HG03460 (cell line): ENCODE measurements at regions not wholly inside any gene's neighbourhood (a gene's known extent, or its start where the extent isn't known, plus 50 kb on each side); places are given as distances from the start of the nearest gene placed in this dataset.

Source experiments
- ATAC-seq: cut with Tn5 transposase; IDR thresholded peaks from one replicate; pipeline ENCODE4 v1.9.1; 2021; ENCODE audit not compliant: unreplicated experiment

GRCh38 chrX:69085151-69085550 lies 80.1 kb downstream of the PJA1 start:
- no peak for ATAC-seq

GRCh38 chrX:69083801-69084200 lies 81.5 kb downstream of the PJA1 start:
- no peak for ATAC-seq

DNA sequence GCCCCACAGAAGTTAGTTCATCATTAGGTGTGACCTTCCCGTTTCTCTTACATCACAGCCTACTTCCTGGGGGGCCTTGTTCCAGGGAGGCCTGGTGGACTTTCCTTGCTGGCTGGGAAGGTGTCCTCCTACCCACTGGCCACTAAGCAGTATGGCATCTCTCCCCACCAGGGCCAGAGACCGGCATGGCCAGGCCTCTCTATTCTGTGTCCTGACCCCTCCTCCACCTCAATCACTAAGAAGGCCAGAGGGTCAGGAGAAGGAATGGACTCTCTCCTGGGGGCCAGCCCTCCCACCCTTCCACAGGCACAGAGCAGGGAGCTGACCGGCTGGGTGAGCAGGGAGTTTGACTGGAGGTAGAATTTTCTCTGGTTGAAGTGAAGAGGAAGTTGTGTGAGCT lies 81.9 kb downstream of the PJA1 start:
- ATAC-seq: no peak

DNA sequence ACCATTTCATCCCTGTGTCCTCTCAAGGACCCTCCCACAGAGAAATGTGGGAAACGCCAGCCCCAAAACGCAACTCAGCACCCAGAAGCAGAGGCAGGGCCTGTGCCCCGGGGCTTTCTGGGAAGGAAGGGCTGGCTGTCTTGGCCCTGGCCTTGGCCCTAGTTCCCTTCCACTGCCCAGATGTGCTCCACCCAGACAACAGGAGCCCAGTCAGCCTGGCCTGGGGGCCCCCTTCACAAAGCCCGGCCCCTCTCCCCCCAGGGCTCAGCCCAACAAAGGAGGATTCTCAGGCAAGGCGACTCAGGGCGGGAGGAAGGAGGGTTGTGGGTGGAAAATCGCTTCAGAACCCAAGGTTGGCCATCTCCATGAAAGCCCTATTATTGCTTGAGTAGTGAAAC lies 82.5 kb downstream of the PJA1 start:
- no peak for ATAC-seq

DNA sequence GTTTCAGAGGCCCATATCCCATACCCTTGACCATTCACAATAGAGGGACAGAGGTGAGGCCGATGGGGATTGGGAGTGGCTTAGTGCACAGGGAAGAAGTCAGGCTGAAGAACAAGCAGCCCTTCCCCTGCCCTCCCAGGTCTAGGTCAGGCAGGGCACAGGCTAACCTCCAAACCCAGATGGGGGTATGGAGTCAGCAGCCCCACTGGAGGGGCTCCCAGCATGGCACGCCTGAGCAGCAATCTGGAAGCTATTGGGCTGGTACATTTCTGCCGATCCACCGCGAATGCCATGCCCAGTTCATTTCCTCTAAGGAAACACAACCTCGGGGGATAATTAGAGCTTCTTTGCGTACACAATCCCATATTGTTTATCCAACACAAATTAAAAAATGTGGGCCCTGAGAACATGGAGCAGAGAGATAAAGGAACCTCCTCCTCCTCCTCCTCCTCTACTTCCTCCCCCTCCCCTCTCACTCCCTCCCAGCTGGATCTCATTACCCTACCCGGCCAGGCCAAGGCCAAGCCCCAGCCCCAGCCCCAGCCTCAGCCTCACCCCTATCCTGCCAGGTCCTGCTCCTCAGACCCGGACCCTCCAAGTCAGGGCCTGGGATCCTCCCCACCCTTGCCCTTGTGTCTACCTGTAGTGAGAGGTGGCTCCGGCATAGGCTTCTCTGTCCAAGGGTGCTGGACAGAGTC lies 83.0 kb downstream of the PJA1 start:
- ATAC-seq: no peak

GRCh38 chrX:69080855-69081465 lies 84.3 kb downstream of the PJA1 start:
- no peak for ATAC-seq

DNA sequence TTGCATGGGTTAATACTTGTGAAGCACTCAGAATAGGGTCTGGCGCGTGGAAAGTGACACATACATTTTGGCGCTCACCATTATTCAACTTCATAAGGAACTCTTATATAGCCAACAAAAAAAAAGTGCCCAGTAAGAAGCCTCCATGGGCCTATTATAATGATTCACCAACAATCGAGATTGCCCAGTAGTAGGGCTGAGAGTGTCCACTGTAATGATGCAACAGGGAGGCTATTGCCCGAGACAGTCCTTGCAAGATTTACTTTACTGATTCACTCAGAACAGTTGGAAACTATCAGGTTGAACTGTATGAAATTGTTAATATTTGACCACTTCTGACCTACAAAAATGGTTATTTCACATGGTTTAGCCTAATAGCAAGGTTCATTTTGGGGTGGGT lies 86.0 kb downstream of the PJA1 start:
- ATAC-seq: no peak

- ATAC-seq: no peak
Measured at GRCh38 chrX:69077895-69078455, 87.3 kb downstream of the PJA1 start.

DNA sequence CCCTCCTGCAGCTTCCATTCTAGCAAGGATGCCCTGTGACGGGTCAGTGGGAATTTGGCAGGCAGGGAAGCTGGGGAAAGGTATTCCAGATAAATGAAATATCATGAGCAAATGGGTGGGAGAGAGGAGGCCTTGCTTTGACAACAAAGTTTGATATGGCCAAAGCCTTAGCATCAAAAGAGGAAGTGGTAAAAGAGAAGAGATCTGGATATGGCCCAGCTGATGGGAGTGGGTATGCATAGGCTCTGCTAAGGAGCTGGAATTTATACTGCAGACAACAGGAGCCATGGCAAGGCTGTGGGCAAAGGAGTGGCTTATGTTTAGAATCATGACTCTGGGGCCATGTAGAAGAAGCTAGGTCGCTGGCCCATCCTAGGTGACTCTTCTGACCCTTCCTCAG lies 89.2 kb downstream of the PJA1 start:
- ATAC-seq: no peak

DNA sequence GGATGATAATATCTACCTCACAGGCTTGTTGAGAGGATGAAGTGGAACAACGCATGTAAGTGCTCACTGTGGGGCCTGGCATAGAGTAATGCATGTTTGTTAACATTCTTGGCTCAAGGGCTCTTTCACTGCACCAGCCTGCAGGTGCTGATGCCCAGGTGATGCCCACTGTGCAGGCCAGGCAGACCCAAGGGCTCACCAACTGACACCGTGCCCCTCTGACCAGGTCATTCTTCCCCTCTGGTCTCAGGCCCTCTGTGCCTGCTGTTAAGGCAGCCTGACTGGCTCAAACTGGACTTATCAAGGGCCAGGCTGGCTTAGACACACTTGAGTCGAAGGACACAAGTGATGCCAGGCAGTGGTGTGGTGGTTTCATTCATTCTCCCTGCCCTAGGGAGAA lies 90.5 kb downstream of the PJA1 start:
- ATAC-seq: no peak

DNA sequence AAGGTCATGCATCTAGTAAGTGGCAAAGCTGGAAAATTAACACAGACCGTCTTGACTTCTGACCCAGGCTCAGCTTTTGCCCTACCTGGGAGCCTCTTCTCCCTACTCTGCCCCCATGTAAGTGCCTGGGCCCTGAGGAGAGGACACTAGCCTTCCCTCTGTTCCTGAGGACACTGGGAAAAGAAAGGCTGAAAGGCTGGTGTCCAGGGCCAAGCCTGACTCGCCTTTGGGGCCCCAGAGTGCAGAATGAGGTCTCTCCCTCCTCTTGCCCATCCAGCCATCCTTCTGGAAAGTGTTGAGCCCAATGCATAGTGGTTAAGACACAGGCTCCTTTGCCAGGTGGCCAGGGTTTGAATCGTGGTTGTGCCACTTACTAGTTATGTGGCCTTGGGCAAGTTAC lies 91.5 kb downstream of the PJA1 start:
- no peak for ATAC-seq

DNA sequence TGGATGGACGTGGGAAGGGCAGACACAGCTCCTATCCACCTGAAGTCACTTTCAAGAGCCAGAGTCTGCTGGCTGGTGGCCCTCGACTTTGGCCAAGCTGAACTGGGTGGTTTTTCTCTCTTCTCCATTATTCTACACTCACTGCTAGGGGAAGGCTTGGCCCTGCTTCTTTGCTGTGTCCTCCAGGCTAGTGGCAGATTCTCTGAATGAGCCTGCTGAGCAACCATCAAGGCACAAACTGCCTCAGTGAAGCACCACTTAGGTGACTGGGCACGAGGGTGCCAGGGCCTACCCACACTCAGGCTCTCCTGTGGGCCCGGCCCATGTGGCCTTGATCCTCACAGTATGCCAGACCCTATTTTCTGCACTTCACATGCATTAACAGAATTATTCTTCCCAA lies 92.0 kb downstream of the PJA1 start:
- no peak for ATAC-seq

DNA sequence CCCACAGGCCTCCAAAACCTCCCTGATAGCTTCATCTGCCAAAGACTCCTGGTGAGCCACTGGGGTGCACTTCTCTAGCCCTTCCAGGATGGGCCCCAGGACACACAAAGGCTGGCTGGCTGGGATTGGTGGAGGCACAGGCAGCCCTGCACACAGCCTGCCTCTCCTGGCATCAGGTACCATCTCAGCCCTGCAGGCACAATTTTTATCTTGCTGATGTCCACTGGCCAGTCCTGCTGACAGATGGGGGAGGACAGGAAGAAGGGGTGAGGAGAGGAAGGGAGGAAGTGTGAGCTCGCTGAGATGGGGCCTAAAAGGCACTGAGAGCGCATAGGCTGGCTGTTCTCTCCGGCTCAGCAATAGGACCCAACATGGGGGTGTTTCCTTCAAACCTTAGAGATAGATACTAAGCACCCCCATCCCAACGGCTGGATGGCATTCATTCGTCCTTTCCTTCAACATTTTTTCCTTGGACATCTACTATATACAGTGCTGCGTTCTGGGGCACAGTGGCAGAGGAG lies 92.7 kb downstream of the PJA1 start:
- ATAC-seq: no peak

DNA sequence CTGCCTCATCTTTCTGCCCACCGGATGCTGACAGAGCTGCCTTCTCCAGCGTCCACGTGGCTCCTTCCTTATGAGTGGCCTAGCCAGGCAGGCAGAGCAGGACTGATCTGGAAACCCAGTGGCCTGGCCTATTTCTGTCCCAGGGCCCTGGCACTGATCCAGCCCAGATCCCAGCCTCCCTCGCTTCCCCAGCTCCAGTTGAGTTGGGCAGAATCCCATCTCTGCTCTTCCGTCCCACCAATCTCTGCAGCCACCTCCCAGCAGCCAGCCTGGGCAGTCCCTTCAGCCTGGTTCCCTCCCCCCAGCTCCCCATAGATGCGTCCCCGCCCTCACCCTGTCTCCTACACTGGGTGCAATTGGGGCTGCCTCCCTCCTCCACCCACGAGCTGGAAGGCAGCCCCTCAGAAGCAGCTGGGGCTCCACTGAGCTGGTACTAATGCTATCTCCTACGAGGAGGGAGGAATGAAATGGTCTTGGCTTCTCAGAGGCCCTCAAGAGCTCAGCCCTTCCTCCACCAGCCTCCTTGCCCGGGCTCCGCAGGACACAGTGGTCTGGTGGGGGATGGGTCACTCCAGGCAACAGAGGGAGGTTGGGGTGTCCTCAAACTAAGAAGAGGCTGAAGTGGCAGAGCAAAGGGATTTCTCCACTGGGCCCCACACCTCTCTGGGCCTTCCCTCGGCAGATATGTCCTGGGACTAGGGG lies 94.2 kb downstream of the PJA1 start:
- no peak for ATAC-seq

- no peak for ATAC-seq
Measured at GRCh38 chrX:69069876-69070275, 95.4 kb downstream of the PJA1 start.

GRCh38 chrX:69069086-69069445 lies 96.2 kb downstream of the PJA1 start:
- no peak for ATAC-seq

DNA sequence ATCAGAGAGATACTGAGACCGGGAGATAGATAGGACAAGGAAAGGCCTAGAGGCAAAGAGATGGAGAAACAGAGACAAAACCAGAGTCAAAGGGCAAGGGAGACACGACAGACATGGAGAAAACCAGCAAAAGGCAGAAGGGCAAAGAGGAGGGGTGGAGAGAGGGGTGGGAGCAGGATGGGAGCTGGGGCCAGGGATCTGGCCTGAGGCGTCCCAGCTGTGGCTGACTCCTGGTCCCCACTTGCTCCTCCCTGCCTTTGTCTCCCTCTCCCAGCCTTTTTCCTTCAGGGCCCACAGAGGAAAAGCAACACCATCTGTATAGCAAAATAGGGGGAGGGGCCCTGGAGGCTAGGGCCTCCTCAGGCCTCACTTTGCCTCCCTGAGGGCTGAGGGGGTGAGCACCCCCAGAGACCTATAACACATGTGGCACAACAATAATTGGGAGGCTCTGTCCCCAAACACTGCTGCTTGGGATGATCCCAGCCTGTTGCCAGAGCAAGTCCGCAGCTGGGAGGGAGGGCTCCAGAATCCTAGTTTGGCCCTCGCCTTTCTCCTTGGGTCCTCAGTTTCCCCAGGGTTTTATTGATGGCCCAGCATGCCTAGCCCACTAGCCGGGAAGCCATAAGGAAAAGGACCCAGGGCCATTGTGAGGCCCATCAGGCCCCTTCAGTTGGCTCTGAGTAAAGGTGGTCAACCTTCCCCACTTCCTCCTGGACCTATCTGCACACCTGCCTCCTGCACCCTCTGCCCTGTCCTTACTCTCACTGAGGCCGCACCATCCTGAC lies 96.8 kb downstream of the PJA1 start:
- no peak for ATAC-seq

DNA sequence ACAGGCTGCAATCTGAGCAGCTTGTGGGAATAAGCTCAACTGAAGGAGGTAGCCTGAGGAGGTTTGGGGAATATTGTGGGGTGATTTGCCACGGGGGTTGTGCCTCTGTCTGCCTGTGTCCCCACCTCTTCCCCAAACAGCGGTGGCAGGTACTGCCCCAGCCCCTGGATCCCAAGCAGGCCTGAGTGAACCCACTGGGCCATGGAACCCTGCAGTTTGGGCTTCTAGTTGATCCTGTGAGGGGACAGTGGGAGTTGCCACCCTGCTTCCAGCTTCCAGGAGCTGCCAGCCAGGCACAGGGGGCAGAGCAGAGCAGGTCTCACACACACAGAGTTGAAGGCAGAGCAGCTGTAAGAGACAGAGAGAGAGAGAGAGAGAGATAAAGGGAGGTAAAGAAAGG lies 97.4 kb downstream of the PJA1 start:
- ATAC-seq: no peak

DNA sequence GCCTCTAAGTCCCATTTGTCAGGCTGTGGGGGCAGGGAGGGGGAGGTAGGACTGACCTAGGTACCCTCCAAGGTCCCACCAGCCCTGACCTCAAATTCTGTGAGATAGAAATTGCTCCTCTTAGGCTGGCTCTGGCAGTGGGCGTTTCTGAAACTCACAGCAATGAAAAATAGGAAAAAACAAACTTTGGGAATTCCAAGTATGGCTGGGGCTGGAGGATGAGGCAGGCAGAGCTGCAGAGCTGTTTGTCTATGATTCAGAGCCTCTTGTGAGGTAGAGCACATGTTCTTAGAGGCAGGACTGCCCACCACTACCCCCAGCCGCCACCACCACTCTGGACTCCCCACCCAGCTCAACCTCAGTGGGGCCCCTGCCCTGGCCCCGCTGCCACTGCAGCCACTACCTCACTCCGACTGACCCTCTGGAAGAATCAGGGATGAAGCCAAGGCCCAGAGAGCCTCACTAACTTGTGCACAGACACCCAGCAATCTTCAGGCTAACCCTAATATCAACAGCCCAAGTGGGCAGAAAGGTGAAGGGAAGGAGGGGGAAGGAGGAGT lies 98.2 kb downstream of the PJA1 start:
- ATAC-seq: no peak

GRCh38 chrX:69066021-69066757 lies 99.1 kb downstream of the PJA1 start:
- no peak for ATAC-seq
